HUDEP-2 (cell line): ENCODE measurements at regions not wholly inside any gene's neighbourhood (a gene's known extent, or its start where the extent isn't known, plus 50 kb on each side); places are given as distances from the start of the nearest gene placed in this dataset.

ENCODE experiments used
- DNase-seq, 76 experiments: peaks; one replicate each; lab custom pipeline; 2025; ENCODE audit not compliant: unreplicated experiment in 76 of 76; lab: John Stamatoyannopoulos, UW

DNA sequence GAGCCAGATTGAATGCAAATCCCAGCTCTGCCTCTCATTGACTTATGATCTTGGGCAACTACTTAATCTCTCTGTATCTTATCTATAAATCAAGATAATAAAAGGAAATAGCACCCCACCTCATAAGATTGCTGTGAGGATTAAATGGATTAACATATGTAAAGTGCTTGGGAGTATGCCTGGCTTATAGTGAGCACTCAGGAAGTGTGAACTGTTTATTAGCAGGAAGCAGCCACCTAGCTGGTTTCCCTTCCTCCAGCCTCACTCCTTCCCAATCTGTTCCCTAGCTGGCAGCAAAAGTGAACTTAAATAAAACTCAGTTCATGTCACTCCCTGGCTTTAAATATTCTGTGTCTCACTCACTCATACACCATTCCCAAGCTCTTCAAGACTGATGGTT is 526.6 kb upstream of the PKDCC start:
- DNase-seq, result no peak

DNA sequence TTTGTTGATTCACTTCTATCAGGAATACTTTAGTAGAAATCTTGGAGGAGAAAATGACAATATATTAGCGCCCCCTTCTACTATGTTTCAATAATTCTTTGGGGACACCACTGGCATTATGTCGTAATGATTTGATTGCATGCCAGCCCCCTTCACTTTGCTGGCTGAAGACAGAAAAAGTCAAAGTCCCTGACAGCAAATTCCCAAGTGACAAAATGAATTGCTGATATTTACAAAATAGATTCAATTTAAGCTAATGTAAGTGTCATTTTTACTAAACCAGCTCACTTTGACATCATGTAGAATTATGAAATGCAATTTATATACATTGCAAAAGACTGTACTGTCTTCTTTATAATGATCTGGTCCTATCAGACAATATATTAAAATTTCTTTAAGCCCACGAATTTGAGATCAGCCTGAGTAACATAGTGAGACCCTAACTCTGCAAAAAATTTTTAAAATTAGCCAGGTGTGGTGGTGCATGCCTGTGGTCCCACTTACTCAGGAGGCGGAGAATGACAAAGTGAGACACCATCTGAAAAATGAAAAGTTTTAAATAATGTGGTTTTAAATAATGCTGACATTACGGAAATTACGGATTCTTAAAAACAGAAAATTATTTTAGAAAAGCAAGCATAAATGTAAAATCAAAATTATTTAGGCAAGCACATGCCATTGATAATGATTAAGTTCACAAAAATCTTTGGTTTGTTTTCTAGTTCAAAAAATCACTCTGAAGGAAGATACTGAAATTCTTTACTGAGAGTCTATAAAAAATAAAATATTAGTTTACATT is 520.1 kb upstream of the PKDCC start:
- no peak for DNase-seq

DNA sequence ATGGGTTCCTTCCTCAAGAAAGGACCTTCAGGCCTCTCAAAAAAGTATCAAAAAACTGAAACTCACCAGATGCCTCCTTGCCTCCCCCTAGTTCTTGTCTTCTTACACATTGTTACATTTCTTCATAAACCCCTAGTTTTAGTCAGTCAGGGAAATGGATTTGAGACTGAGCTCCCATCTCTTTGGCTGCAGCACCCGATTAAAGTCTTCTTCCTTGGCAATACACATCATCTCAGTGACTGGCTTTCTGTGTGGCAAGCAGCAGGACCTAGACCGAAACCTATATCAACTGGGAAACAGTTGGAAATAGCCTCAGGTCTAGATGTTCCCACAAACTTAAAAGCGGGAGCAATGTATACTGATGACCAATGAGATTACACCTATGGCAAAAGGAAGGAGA is 512.2 kb upstream of the PKDCC start:
- DNase-seq, result no peak

DNA sequence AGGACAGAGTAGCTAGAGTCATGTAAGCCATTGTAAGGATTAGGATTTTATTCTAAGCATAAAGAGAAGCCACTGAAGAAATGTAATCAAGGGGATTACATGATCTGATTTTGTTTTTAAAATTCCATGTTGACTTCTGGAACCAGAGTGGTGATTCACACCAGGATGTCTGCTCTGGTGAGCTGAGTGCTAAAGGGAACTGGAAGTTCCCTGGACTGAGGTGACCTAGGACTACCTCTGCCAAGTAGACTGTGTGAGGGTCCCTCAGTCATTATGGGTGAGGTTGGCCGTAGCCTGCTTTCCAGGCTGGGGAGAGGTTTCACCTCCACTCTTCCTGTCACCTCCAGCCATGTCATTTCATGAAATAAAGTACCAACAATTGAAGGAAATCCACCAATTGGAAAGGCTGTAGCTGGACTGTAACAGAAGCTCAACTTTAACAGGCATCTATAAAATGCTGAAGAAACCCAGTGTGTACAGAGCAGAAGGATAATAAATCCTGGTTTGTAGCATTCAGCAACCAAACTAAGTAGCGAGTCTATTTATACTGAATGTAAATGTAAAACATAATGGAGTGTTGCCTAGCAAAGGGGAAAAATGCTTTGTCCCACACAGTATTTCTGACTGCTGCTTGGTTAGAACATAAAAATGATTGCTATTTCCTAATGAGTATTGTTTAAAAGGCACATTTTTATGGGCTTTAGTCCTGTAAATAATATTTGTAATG is 507.4 kb upstream of the PKDCC start:
- DNase-seq, result no peak

DNA sequence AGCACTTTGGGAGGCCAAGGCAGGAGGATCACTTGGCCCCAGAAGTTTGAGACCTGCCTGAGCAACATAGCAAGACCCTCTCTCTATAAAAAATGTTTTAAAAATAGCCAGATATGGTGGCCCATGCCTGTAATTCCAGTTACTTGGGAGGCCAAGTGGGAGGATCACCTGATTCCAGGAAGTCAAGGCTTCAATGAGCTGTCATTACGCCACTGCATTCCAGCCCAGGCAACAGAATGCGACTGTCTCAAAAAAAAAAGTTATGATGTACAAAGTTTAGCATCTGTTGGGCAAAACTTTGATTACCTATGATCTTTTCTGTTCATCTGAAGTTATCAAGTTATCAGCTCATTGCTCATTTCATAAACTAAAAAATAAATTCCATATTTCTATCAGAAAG is 504.1 kb upstream of the PKDCC start:
- no peak for DNase-seq

DNA sequence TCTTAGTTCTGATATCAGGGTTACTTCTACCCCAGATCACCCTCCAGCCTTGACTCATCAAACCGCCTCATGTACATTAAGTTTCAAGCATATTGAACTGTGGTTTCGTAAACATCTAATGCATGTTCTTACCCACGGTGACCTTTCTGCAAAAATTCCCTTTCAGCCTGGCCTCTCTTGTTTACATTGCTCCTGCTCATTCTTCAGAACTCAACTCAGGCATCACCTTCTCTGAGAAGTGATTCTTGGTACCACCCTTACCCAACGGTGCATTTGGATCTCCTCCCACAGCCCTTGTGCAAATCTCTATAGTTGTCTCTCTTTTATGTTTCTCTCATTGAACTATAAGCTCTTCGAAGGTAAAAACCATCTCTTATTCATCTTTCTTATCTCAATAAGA is 503.1 kb upstream of the PKDCC start:
- no peak for DNase-seq

DNA sequence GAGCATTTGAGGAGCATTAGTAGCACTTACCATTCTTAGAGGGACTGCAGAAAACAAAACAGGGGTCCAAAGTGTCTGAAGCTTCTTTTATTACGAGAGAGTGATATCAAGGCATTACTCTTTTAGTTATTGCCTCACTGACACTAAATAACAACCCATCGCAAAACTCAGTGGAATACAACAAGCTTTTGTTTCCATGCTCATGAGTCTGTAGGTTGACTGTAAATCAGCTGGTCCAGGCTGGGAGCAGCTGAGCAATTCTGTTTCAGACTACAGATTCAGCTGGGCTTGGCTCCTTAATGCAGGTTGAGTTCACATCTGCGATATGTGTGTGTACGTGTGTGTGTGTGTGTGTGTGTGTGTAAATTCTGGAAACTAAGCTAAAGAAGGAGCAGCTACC is 501.8 kb upstream of the PKDCC start:
- DNase-seq, result no peak

DNA sequence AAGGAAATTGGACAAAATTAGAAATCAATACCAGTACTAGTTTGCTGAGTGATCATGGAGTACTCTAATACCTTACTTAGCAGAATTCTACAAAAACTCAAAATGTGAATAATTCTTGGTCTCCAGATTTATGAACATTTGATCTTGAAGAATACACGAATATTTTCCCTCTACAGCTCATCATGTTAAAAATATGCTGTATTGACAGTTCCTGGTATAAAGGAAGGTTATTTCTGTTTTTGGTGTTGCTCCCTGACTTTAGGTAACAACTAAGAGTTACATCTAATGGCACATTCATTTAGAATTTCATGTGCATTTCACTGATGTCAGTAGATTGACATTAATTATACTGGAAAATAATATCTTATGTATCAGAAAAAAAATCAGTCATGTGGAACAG is 479.2 kb upstream of the PKDCC start:
- DNase-seq, result no peak

DNA sequence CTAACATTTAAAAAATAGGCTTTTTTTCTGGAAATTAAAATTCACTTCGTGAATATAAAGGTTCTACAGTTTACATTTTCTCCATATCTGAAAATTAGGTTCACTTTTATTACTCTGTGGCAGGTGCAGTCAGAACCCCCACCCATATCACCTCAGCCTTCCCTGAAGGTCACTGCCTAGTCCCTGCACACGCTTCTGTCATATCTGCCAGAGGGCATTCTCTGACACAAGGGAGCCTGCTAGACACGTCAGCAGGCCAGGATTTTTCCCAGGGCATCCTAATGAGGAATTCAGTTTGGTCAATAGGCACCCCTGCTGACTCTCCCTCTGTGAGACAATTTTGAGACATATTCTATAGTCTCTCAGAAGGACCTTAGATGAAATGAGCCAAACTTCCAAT is 475.7 kb upstream of the PKDCC start:
- DNase-seq, result no peak

DNA sequence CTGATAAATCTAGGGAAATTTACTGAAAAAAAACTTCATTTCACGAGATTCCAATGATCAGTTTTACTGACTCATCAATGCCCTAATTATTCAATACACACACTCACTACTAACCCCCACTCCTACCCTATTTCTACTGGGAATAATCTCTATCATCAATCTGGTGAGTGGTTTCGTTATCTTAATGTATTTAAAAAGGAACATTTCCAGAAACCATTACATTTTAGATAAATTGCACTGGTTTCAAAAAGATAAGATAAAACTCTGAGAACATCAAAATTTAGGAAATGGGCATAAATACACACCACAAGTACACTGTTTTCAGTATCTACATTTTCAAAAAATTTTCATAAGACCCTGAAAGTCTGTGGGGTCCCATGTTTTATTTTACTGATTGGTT is 471.4 kb upstream of the PKDCC start:
- DNase-seq, result no peak

DNA sequence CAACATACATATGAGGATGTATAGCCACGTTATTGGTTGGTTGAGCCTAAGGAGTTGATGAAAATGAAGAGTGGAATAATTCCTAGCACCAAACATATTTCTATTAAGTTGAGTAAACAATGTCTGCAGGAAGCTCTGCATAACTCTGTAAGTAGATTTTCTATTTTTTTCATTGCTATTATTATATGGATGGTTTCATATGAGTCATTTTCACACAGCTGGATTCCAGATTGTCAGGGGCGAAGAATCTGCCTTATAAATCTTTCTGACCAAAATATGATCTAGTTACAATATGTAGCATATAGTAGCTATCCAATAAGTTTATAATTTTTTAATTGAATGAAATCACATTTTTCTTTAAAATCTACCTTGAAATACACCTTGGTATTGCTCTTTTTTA is 468.0 kb upstream of the PKDCC start:
- no peak for DNase-seq

DNA sequence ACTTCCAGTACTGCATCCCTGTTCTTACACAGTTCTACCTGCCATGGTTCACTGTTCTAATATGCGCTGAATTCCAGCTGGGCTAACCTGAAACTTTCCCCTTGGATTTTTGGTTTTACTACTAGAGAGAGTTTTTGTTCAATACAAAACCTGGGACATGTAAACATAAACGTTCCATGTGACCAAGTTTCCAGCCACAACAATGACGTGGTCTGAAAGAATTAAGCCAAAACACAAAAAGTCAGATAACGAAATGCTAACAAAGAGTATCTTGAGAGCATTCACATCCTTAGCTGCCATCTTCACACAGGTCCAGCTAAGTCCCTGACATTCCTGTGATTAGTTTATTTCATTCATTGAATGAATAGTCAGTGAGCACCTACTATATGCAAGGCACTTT is 467.0 kb upstream of the PKDCC start:
- DNase-seq, result no peak

DNA sequence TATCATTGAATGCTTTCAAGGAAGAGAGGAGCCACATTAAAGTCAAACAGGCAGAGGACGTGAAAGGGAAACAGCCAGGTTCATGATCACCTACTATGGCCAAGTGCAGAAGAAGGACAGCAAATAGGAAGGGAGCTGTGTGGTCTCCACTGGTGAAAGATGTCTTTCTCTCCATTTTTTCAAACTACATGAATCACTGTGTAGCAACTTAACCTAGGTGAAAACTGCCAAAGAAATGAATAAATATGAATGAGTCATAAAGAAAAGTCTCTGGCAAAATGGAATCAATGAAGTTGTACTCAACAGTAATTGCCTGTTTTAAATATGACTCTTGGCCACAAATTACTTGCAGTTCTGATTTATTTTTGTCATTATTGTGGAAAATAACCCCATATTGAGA is 452.6 kb upstream of the PKDCC start:
- DNase-seq, result no peak

DNA sequence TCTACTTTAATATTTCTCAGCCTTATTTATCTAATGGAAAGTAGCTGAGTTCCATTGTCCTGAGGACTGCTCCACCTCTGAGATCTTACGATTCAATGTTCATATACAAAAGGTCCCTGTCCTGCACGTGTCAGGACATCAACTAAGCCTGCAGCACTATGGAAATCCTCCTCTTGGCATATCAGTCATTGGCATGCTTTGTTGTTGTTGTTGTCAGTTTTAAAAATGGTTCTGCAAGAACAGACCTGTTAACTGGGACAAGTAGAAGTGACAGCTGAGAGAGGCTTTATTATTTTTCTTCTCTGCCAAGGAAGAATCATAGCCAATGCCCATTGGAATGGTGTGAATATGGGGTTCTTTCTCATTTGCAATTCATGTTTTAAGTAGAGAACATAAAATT is 450.1 kb upstream of the PKDCC start:
- no peak for DNase-seq

DNA sequence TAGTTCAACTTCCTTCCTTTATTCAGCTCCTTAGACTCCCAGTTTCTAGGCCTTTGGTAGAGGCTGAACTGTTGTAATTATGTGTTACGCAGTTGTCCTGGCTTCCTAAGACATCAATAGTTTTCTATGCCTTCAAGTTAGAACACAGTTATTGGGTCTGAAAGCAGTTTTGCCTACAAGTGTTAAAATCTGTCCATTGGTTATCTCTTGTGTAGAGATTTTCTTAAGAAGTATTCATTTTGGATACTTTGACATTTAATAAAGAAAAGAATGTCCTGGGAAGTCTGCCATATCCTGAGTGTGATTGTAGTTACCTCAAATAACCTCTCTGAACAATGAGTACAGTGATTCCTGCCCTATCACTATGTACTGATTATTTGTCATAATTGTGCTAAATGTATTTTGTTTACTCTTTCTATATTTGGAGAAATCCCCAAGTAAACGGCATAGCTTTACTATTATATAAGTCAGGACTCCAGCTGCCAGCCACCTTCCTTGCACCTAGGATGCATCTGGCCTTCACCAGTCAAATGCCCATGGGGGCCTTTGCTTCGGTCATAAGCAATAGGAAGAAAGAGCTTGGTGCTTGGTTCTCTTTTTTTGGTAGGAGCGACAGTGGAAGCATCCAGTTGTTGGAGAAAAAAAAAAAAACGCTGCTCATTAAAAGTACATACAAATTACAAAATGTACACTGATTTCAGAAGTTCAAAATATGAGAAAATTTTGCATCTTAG is 449.5 kb upstream of the PKDCC start:
- no peak for DNase-seq

DNA sequence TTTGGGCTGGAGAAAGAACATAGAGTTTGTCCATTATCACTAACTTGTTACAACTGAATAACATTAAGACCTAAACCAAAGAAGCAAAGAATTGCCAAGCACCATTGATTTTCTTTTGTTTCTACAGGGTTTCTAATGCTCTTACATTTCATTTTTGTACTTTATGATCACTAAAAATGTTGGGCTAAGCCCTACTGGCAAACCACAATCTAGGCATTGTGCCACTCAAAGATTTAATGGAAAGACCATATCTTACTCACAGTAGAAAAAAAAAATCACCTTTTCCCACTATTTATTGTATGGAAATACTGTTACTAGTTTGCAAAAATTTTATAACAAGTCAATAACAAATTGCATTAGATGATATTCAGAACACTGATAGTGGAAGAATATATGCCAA is 447.4 kb upstream of the PKDCC start:
- no peak for DNase-seq

DNA sequence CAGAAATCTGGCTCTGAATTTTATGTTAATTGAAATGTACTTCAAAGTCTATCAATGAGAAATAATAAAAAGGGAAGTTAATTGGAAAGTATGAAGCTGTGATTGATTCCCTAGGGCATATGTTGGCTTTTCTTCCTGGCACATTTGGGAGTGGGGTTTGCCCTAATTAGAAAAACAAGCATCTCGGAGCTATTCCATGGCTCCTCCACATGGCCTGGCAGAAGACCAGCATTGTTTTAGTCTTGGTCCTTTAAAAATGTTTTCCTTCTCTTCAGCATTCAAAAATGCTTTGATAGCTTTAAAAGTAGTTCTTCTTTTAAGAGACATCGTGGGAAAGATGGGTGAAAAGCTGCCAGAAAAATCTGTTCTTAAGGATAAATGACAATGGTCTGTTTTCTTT is 445.5 kb upstream of the PKDCC start:
- DNase-seq, result no peak

DNA sequence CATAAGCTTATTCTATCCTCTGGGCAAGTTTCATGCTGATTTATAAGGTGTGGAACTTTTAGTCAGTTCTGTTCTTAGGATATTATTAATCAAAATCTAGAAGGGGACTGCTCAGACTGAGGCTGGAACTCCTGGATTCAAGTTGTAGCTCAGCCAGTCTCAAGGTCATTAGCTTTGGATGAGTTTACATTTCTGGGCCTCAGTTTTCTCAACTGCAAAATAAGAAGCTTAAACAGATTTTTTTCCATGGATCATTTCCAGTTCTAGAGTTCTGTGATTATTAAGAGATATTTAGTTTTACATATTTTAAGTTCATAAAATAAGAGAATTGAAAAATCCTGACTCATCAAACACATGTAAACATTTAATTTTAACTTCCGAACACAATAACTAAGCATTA is 442.5 kb upstream of the PKDCC start:
- no peak for DNase-seq

DNA sequence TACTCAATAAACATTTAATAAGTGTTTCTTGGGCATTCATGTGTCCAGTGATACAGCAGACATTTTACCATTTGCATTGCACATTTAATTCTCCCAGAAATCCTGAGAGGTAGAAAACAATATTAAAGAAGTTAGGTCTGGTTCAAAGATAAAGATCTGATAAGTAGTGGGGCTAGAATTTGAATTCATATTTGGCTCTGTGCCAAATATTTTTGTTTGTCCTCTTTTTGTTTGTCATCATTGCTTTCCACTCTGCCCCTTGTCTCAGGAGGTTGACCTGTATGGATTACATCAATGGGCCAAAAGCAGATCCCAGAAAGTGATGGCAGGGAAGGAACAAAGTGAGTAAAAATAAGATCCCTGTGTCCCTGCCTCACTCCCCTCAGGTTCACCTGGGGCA is 441.9 kb upstream of the PKDCC start:
- DNase-seq, result no peak

DNA sequence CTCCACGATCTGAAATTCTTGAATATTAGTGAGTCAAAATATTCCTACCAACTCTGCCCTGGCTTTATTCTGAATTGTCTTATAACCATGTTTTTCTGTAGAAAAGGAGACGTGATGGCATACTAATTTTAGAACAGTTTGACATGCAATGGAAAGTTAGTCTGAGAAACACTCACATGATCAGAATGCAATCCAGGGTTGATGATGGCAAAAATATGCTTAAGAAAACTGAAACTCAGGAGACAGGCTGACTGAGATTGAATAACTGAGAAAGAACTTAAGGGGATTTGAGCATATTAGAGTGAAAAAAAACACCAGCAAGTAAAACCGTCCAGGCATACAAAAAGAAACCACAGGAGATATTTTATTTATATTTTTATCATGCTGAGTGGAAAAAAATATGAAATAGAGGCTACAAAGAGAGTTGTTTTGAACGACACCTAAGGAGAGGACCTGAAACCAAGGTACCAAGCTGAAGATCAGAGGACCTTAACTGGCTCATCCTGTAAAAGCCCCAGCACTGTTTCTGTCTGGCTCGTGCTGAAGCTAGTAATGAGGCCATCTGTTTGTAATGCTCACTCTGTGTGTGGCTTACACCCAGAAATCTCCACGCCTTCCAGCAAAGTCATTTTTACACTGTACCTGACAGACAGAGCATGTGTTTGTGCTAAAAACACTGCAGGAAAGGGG is 437.2 kb upstream of the PKDCC start:
- DNase-seq, result no peak

DNA sequence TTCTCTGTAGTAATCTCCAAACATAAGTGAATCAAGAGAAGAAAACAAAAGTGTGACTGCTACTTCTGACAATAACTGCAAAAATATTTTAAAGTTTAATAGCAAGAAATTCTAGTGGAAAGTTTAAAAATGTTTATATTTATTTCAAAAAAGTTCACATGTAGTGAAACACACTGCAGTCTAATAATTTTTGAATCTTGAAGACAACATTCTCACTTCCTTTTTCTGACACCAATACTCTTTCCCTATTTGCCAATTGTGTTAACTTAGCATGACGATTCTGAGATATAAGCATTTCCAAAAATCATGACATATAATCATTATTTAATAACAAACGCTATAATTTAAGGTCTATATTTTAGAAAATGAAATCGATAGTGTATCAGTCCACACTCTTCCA is 429.1 kb upstream of the PKDCC start:
- DNase-seq, result no peak
